Anterior cingulate cortex (tissue), 58 donors: ENCODE measurements at regions not wholly inside any gene's neighbourhood (a gene's known extent, or its start where the extent isn't known, plus 50 kb on each side); places are given as distances from the start of the nearest gene placed in this dataset.
"Not testable (repeated sequence)": the region's sequence is repeated elsewhere in the genome, so short reads cannot be mapped to it uniquely, and the experiment has no call there.

Experiments
- DNase-seq, 58 donors: peaks; one replicate each; lab custom pipeline; 2025; lab: John Stamatoyannopoulos, UW

DNA sequence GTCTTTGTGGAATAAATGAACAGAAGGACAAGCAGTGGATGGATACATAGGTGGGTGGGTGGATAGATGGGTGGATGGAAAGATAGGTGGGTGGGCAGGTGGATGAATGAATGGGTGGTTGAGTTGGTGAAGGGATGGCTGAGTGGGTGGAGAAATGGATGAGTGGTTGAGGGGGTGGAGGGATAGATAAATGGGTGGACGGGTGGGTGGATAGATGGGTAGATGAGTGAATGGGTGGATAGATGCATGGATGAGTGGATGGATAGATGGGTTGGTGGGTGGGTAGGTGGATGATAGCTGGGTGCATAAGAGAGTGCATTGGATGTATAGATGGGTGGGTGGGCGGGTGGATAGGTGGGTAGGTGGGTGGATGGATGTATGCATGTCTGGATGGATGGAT lies 63.5 kb downstream of the UNC93B1 start:
- not testable (repeated sequence) for DNase-seq

GRCh38 chr11:67938964-67939363 lies 64.9 kb downstream of the UNC93B1 start:
- DNase-seq: not testable (repeated sequence)

DNA sequence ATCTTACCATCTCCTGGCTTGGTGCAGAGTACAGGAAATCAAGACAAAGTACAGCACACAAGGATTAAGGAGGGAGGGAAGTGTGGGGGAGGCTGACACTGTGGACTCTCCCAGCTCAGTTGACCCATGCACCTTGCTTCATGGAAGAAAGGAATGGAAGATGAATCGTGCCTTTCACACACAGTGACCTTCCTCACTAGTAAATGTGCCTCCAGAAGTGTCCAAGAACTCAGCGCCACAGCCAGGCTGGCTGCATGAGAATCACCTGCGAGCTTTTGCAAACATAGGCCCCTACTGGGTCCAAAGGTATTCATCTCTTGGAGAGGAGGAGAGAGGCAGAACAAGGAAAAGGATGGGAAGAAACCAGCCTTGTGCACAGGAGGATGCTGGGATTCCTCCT lies 65.5 kb downstream of the UNC93B1 start:
- DNase-seq: not testable (repeated sequence)

DNA sequence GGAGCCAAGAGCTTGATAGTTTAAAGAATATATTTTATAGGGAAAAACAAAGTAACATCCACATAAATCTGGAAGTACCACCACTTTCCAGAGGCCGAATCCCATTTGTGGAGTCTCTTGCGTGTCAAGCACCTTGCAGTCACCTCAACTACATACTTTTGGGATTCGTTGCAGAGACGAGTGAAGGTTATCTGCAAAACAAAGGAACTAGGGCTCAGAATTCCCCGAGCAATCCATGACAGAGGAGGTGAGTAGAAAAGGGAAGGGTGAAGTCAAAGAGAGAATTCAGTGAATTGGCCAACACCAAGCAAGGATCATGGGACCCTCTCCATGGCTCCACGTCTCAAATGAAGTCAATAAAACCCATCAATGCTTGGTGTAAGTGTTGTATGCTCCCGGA lies 80.3 kb downstream of the UNC93B1 start:
- DNase-seq: not testable (repeated sequence)

DNA sequence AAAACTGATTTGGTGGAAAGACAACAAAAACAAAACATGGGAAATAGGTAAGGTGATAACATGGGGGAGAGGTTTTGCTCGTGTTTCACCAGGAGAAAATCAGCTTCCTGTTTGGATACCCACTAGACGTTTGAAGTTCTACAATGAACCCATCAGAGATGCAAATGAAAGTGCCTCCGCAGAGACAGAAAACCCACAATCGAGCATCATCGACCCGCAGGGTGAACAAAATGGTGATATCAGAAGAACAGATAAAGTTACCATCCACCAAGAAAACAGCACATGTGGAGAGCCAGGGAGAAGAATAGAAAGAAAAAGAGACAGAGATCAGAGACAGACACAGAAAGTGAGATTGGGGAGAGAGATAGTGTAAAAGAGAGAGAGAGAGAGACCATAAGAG lies 83.4 kb downstream of the UNC93B1 start:
- DNase-seq: not testable (repeated sequence)

DNA sequence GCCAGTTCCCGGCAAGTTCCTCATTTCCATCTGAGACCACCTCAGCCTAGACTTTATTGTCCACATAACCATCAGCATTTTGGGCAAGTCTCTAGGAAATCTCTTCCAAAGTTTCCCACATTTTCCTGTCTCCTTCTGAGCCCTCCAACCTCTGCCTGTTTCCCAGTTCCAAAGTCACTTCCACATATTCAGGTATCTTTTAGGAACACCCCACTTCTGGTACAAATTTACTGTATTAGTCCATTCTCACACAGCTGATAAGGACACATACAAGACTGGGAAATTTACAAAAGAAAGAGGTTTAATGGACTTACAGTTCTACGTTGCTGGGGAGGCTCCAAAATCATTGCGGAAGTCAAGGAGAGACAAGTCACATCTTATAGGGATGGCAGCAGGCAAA lies 91.7 kb downstream of the UNC93B1 start:
- not testable (repeated sequence) for DNase-seq

GRCh38 chr11:67911211-67911610 lies 92.7 kb downstream of the UNC93B1 start:
- not testable (repeated sequence) for DNase-seq

DNA sequence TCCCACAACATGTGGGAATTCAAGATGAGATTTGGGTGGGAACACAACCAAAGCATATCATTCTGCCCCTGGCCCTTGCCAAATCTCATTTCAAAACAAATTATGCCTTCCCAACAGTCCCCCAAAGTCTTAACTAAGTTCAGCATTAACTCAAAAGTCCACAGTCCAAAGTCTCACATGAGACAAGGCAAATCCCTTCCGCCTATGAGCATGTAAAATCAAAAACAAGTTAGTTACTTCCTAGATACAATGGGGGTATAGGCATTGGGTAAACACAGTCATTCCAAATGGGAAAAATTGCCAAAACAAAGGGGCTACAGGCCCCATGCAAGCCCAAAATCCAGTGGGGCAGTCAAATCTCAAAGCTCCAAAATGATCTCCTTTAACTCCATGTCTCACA lies 93.1 kb downstream of the UNC93B1 start:
- not testable (repeated sequence) for DNase-seq

GRCh38 chr11:67906969-67907368 lies 96.9 kb downstream of the UNC93B1 start:
- DNase-seq: not testable (repeated sequence)

- DNase-seq: not testable (repeated sequence)
Observed at GRCh38 chr11:67899462-67899861, 104.4 kb downstream of the UNC93B1 start.

- DNase-seq: not testable (repeated sequence)
Observed at GRCh38 chr11:67893487-67893886, 110.4 kb downstream of the UNC93B1 start.

DNA sequence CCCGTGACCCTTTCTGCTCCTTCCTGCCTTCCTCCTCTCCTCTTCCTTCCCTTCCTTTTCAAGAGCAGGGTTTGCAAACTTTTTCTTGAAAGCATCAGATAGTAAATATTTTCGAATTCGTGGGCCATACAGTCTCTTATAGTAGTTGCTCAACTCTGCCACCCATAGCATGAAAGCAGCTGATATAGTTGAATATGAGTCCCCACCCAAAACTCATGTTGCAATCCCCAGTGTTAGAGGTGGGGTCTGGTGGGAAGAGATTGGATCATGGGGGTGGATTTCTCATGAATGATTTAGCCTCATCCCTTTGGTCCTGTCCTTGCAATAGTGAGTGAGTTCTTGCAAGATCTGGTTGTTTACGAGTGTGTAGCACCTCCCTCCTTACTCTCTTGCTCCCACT lies 114.3 kb downstream of the UNC93B1 start:
- DNase-seq: not testable (repeated sequence)

GRCh38 chr11:67888056-67888455 lies 115.8 kb downstream of the UNC93B1 start:
- DNase-seq: not testable (repeated sequence)

DNA sequence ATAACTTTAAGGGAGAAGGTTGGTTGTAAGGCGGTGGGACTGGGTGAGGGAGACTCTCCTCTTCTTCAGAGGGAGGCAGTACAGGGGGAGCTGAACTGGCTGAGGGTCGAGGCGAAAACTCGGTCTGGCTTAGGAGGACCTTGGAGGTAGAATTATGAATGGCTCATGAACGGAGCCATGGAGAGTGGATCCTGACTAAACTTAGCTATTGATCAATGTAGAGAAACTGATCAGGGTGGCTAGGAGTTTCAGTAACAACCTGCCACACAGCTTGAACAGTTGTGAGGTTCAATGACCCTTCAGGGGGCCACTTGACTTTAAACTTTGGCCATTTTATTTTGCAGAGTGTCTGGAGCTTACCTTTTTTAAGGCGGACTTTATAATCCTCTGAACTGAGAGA lies 117.2 kb downstream of the UNC93B1 start:
- not testable (repeated sequence) for DNase-seq

- not testable (repeated sequence) for DNase-seq
Observed at GRCh38 chr11:67886207-67886606, 117.7 kb downstream of the UNC93B1 start.

- not testable (repeated sequence) for DNase-seq
Observed at GRCh38 chr11:67885574-67885973, 118.3 kb downstream of the UNC93B1 start.

- DNase-seq: not testable (repeated sequence)
Observed at GRCh38 chr11:67884761-67885558, 118.9 kb downstream of the UNC93B1 start.

DNA sequence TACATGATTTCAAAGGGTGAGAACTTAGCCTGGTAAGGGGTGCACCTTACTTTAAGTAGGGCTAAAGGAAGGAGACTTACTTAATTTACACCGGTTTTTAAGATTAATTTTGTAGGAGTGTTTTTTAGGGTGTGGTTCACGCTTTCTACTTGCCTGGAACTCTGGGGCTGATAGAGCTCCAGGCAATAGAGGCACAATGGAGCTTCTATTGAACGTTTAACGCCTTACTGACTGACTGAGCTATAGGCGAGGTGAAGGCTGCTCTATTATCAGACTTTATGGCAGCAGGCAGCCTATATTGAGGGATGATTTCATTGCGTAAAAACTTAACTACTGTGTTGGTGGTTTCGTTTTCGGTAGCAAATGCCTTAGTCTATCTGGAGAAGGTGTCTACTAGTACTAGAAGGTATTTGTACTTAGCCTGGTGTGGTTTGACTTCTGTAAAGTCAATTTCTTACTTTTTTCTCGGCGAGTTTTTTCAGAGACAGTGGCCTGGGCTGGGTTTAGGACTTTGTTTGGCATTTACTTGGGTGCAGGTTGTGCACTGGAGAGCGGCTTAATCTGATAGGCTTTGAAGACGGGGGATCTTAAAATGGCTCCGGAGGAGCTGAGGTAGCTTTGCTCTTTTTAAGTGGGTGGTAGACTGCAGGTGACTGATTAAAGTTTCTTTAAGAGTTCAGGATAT lies 119.7 kb downstream of the UNC93B1 start:
- not testable (repeated sequence) for DNase-seq

DNA sequence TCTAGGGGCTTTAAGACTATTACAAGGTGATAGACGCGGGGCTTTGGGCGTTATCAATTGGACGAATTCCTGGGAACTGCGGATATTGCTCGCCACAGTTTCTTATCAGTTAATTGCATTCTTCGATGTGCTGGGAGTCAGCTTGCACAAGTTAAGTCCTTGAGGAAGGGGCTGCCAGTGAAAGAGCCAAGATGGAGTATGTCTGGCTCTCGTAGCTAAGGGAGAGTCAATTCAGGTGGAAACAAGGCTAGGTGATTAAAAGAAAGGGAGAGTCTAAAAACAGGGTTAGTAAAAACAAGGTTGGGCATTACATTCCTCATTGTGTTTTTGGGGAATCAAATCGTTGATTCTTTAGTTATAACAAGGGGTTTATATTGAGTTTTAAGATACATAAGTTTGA lies 121.6 kb downstream of the UNC93B1 start:
- DNase-seq: not testable (repeated sequence)

- DNase-seq: not testable (repeated sequence)
Observed at GRCh38 chr11:67881836-67882235, 122.1 kb downstream of the UNC93B1 start.

GRCh38 chr11:67880594-67881196 lies 123.2 kb downstream of the UNC93B1 start:
- not testable (repeated sequence) for DNase-seq
